HL-60 (cell line): ENCODE measurements at regions not wholly inside any gene's neighbourhood (a gene's known extent, or its start where the extent isn't known, plus 50 kb on each side); places are given as distances from the start of the nearest gene placed in this dataset.

Experiments
- DNase-seq, 2 experiments: peaks; one replicate each; pipeline ENCODE4 v3.0.0-alpha.2; 2010 to 2020; ENCODE audit warnings: low read depth in 1 of 2, low spot score in 1 of 2
- H3K27ac ChIP-seq: fragments of 250-450 bp; sonication (Bioruptor Pico); replicated peaks from 2 replicates; pipeline ENCODE4 v1.5.1; 2020; ENCODE audit warnings: mild to moderate bottlenecking, moderate library complexity
- H3K27me3 ChIP-seq: fragments of 250-450 bp; sonication (Bioruptor Pico); 2 replicates; pipeline ENCODE4 v1.5.1; 2021; ENCODE audit warnings: mild to moderate bottlenecking, moderate library complexity; ENCODE audit not compliant: insufficient read depth, poor library complexity, severe bottlenecking
- H3K4me3 ChIP-seq: replicated peaks from 2 replicates; pipeline ENCODE4 v1.5.1; 2011; ENCODE audit warnings: mild to moderate bottlenecking, control low read depth, low read length; ENCODE audit not compliant: insufficient read depth
- CTCF ChIP-seq: IDR thresholded peaks from one replicate; pipeline ENCODE4 v1.5.1; 2011; ENCODE audit warnings: low read length, control low read depth, inconsistent platforms; ENCODE audit not compliant: insufficient read depth
- GABPA ChIP-seq: IDR thresholded peaks from 2 replicates; pipeline ENCODE4 v1.6.1; 2012; ENCODE audit warnings: low read depth
- POLR2AphosphoS5 ChIP-seq: IDR thresholded peaks from 2 replicates; pipeline ENCODE4 v1.6.1; 2012; ENCODE audit warnings: low read depth
- SPI1 ChIP-seq: IDR thresholded peaks from 2 replicates; pipeline ENCODE4 v1.6.1; 2012; ENCODE audit warnings: low read depth, mild to moderate bottlenecking, borderline replicate concordance
- TF ChIP-seq, protein P1 (sequence below): IDR thresholded peaks from 2 replicates; pipeline ENCODE4 v1.6.1; 2012; ENCODE audit warnings: low read depth; ENCODE audit not compliant: insufficient replicate concordance

DNA sequence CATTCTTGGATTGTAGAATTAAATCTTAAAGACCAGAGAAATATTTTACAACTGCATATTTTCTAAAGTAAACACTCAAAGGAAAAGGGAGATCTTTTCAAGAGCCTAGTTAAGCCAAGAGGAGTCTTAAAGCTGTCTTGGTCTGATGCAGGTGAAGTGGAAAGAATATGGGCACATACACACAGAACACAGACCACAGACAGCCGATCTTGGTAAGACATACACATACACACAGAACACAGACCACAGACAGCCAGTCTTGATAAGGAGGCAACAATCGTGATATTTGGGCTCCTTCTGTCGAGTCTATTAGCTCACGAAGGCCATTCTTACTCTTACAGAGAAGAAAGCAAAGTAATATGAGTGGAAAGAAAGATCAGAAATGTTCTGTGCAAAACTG lies 1153.9 kb upstream of the TMPRSS15 start:
- no peak overlapping the region for H3K4me3 ChIP-seq
- H3K27me3 ChIP-seq = no peaks in the 10 kb centered on the region
- TF ChIP-seq GABPA (no peak), SPI1 (no peak), POLR2AphosphoS5 (no peak), CTCF (no peak)
- TF ChIP-seq, protein P1, sequence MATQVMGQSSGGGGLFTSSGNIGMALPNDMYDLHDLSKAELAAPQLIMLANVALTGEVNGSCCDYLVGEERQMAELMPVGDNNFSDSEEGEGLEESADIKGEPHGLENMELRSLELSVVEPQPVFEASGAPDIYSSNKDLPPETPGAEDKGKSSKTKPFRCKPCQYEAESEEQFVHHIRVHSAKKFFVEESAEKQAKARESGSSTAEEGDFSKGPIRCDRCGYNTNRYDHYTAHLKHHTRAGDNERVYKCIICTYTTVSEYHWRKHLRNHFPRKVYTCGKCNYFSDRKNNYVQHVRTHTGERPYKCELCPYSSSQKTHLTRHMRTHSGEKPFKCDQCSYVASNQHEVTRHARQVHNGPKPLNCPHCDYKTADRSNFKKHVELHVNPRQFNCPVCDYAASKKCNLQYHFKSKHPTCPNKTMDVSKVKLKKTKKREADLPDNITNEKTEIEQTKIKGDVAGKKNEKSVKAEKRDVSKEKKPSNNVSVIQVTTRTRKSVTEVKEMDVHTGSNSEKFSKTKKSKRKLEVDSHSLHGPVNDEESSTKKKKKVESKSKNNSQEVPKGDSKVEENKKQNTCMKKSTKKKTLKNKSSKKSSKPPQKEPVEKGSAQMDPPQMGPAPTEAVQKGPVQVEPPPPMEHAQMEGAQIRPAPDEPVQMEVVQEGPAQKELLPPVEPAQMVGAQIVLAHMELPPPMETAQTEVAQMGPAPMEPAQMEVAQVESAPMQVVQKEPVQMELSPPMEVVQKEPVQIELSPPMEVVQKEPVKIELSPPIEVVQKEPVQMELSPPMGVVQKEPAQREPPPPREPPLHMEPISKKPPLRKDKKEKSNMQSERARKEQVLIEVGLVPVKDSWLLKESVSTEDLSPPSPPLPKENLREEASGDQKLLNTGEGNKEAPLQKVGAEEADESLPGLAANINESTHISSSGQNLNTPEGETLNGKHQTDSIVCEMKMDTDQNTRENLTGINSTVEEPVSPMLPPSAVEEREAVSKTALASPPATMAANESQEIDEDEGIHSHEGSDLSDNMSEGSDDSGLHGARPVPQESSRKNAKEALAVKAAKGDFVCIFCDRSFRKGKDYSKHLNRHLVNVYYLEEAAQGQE = no peak
- H3K27ac ChIP-seq = no peak overlapping the region
- no peak for DNase-seq

GRCh38 chr21:19565587-19565986 lies 1162.0 kb upstream of the TMPRSS15 start:
- Histone ChIP-seq H3K27ac (no peak overlapping the region), H3K4me3 (no peak overlapping the region), H3K27me3 (no peaks in the 10 kb centered on the region)
- no peak for DNase-seq
- TF ChIP-seq, protein P1 = no peak
- TF ChIP-seq POLR2AphosphoS5 = no peak

- no peak for DNase-seq
- H3K4me3 ChIP-seq = no peak overlapping the region
- TF ChIP-seq CTCF (no peak), SPI1 (no peak), POLR2AphosphoS5 (no peak), GABPA (no peak)
- TF ChIP-seq, protein P1 = no peak
- no peak overlapping the region for H3K27ac ChIP-seq
- H3K27me3 ChIP-seq = no peaks in the 10 kb centered on the region
Observed at GRCh38 chr21:19566975-19567374, 1163.4 kb upstream of the TMPRSS15 start.

GRCh38 chr21:19577381-19577780 lies 1173.8 kb upstream of the TMPRSS15 start:
- DNase-seq = no peak
- H3K27ac ChIP-seq = no peak overlapping the region
- TF ChIP-seq, protein P1 = no peak
- TF ChIP-seq POLR2AphosphoS5 (no peak), GABPA (no peak), CTCF (no peak), SPI1 (no peak)
- no peaks in the 10 kb centered on the region for H3K27me3 ChIP-seq
- H3K4me3 ChIP-seq = no peak overlapping the region
